ENCODE measurements at regions not wholly inside any gene's neighbourhood (a gene's known extent, or its start where the extent isn't known, plus 50 kb on each side); places are given as distances from the start of the nearest gene placed in this dataset.

DNA sequence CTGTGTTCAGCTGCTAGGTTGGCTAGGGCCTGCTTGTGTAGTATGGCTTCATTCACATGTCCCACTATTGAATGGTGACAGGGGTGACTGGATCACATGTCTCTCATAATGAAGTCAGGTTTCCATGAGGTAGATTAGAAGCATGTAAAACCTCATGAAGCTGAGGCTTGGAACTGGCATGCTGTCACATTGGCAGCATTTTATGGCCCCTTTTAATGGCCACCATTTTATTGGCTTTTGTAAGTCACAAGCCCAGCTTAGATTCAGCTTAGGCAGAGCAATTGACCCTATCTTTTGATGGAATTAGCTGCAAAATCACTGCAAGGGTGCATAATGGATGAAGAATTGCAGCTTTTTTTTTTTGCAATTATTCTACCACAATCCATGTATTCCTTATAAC, 583.5 kb downstream of the MED13L start:
- Histone ChIP-seq H2AFZ (ENCODE audit: low read depth, low read length, poor library complexity, severe bottlenecking) (no peak overlapping the region), H4K20me1 (ENCODE audit: insufficient read depth) (no peaks in the 10 kb centered on the region), H3K4me2 (ENCODE audit: low read length) (no peak overlapping the region), H3K9me3 (ENCODE audit: control insufficient read depth in 1 of 2, insufficient read depth in 1 of 2, low read depth in 1 of 2, low read length in 2 of 2) (no peaks in the 10 kb centered on the region), H3K4me1 (ENCODE audit: control insufficient read depth in 1 of 2, insufficient read depth in 2 of 2, low read length in 2 of 2) (peaks cover 3 to 9% of the 10 kb centered on the region in 2 experiments; a peak in 3 of 4 replicates), H3K36me3 (ENCODE audit: control insufficient read depth in 1 of 2, insufficient read depth in 2 of 2, low read length in 2 of 2) (no peaks in the 10 kb centered on the region), H3K4me3 (replicated peaks in 1 of 2; ENCODE audit: low read depth in 1 of 2, low read length in 2 of 2) (no peak overlapping the region), H3K9me2 (ENCODE audit: insufficient read depth) (no peaks in the 10 kb centered on the region), H3K27me3 (ENCODE audit: insufficient read depth, low read length) (no peaks in the 10 kb centered on the region), H3K27ac (ENCODE audit: low read depth, low read length) (no peak overlapping the region), H3K79me2 (ENCODE audit: insufficient read depth, low read length) (no peaks in the 10 kb centered on the region), H3K9ac (ENCODE audit: low read length) (no peak overlapping the region)
- no peak for ATAC-seq
- BruUV-seq (replicated peaks): no TSS peak
- RAD21 ChIA-PET (ENCODE audit: low non-redundant PET in 1 of 2, low total read pairs in 2 of 2, uncharacterized antibody in 2 of 2, unreplicated experiment in 2 of 2): no interaction called here
- no peak for DNase-seq (ENCODE audit: low read depth, low spot score)
- CTCF ChIA-PET: no interaction called here
- POLR2A ChIA-PET: no interaction called here
- no peak for TF ChIP-seq RAD21 (IDR thresholded peaks at IDR 0.05; ENCODE audit: low read depth)
- no peak for TF ChIP-seq SIN3A (IDR thresholded peaks at IDR 0.05; ENCODE audit: low read depth)
- TF ChIP-seq ZFX (IDR thresholded peaks at IDR 0.05): no peak
- TF ChIP-seq EZH2 (IDR thresholded peaks at IDR 0.05): no peak
- TF ChIP-seq CEBPB (IDR thresholded peaks at IDR 0.05; ENCODE audit: low read depth): no peak
- no peak for TF ChIP-seq YY1 (IDR thresholded peaks at IDR 0.05; ENCODE audit: extremely low read depth, insufficient replicate concordance, low read depth, low read length)
- TF ChIP-seq EGR1 (IDR thresholded peaks at IDR 0.05; ENCODE audit: low read depth): no peak
- intact Hi-C loops (cut with micrococcal nuclease): no loop called here

DNA sequence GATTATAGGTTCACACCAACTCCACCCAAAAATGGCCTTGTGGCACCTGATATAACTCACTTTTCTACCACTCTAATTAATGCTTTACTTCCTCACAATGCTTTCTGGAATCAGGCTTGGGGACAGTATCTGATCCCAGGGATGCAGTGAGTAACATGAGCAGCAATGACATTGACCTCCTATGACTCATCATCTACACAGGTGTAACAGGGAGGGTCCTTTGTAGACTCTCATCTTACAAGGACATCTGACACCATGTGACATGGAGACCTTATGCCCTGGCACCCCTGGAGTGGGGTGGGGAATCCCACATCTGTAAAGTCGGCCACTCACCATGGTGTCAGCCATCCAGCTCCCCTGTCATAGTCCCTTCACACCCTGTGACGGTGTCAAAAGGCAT, 586.4 kb downstream of the MED13L start:
- RAD21 ChIA-PET (ENCODE audit: low non-redundant PET in 1 of 2, low total read pairs in 2 of 2, uncharacterized antibody in 2 of 2, unreplicated experiment in 2 of 2): no interaction called here
- intact Hi-C loops (cut with micrococcal nuclease): no loop called here
- peak; percentile 16 for DNase-seq (ENCODE audit: low read depth, low spot score)
- TF ChIP-seq, protein P1, sequence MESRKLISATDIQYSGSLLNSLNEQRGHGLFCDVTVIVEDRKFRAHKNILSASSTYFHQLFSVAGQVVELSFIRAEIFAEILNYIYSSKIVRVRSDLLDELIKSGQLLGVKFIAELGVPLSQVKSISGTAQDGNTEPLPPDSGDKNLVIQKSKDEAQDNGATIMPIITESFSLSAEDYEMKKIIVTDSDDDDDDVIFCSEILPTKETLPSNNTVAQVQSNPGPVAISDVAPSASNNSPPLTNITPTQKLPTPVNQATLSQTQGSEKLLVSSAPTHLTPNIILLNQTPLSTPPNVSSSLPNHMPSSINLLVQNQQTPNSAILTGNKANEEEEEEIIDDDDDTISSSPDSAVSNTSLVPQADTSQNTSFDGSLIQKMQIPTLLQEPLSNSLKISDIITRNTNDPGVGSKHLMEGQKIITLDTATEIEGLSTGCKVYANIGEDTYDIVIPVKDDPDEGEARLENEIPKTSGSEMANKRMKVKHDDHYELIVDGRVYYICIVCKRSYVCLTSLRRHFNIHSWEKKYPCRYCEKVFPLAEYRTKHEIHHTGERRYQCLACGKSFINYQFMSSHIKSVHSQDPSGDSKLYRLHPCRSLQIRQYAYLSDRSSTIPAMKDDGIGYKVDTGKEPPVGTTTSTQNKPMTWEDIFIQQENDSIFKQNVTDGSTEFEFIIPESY (IDR thresholded peaks at IDR 0.05; ENCODE audit: extremely low read depth, insufficient replicate concordance, low read length): no peak
- TF ChIP-seq EZH2 (IDR thresholded peaks at IDR 0.05) (no peak), TCF7L2 (IDR thresholded peaks at IDR 0.05; ENCODE audit: borderline replicate concordance, extremely low read depth, insufficient read depth, insufficient read length) (peak; percentile 72), EZH2phosphoT487 (IDR thresholded peaks at IDR 0.05; ENCODE audit: borderline replicate concordance) (no peak), JUND (IDR thresholded peaks at IDR 0.05) (peak; percentile 59), CEBPB (IDR thresholded peaks at IDR 0.05; ENCODE audit: low read depth) (peak; percentile 33; the same call in 1 of the 2 replicates), FOSL1 (IDR thresholded peaks at IDR 0.05; ENCODE audit: low read depth) (peak; percentile 63), YY1 (IDR thresholded peaks at IDR 0.05; ENCODE audit: extremely low read depth, insufficient replicate concordance, low read depth, low read length) (no peak), SP1 (IDR thresholded peaks at IDR 0.05; ENCODE audit: low read depth) (peak; percentile 36)
- TF ChIP-seq, protein P2, sequence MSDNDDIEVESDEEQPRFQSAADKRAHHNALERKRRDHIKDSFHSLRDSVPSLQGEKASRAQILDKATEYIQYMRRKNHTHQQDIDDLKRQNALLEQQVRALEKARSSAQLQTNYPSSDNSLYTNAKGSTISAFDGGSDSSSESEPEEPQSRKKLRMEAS (IDR thresholded peaks at IDR 0.05): peak; percentile 45; the same call in 1 of the 2 replicates
- TF ChIP-seq, protein P3, sequence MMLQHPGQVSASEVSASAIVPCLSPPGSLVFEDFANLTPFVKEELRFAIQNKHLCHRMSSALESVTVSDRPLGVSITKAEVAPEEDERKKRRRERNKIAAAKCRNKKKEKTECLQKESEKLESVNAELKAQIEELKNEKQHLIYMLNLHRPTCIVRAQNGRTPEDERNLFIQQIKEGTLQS (IDR thresholded peaks at IDR 0.05): 0 out of 2 replicates have a peak, but pooled peaks have one; percentile 11
- TF ChIP-seq, protein P4, sequence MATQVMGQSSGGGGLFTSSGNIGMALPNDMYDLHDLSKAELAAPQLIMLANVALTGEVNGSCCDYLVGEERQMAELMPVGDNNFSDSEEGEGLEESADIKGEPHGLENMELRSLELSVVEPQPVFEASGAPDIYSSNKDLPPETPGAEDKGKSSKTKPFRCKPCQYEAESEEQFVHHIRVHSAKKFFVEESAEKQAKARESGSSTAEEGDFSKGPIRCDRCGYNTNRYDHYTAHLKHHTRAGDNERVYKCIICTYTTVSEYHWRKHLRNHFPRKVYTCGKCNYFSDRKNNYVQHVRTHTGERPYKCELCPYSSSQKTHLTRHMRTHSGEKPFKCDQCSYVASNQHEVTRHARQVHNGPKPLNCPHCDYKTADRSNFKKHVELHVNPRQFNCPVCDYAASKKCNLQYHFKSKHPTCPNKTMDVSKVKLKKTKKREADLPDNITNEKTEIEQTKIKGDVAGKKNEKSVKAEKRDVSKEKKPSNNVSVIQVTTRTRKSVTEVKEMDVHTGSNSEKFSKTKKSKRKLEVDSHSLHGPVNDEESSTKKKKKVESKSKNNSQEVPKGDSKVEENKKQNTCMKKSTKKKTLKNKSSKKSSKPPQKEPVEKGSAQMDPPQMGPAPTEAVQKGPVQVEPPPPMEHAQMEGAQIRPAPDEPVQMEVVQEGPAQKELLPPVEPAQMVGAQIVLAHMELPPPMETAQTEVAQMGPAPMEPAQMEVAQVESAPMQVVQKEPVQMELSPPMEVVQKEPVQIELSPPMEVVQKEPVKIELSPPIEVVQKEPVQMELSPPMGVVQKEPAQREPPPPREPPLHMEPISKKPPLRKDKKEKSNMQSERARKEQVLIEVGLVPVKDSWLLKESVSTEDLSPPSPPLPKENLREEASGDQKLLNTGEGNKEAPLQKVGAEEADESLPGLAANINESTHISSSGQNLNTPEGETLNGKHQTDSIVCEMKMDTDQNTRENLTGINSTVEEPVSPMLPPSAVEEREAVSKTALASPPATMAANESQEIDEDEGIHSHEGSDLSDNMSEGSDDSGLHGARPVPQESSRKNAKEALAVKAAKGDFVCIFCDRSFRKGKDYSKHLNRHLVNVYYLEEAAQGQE (IDR thresholded peaks at IDR 0.05; ENCODE audit: low read depth): no peak

More for the DNA sequence above, 586.4 kb downstream of the MED13L start:
- Histone ChIP-seq H3K79me2 (ENCODE audit: insufficient read depth, low read length) (no peaks in the 10 kb centered on the region), H3K9me3 (ENCODE audit: control insufficient read depth in 1 of 2, insufficient read depth in 1 of 2, low read depth in 1 of 2, low read length in 2 of 2) (no peaks in the 10 kb centered on the region), H2AFZ (ENCODE audit: low read depth, low read length, poor library complexity, severe bottlenecking) (no peak overlapping the region), H3K27me3 (ENCODE audit: insufficient read depth, low read length) (no peaks in the 10 kb centered on the region), H3K27ac (ENCODE audit: low read depth, low read length) (no peak overlapping the region), H3K9ac (ENCODE audit: low read length) (no peak overlapping the region), H4K20me1 (ENCODE audit: insufficient read depth) (no peaks in the 10 kb centered on the region), H3K9me2 (ENCODE audit: insufficient read depth) (no peaks in the 10 kb centered on the region), H3K4me3 (replicated peaks in 1 of 2; ENCODE audit: low read depth in 1 of 2, low read length in 2 of 2) (no peak overlapping the region), H3K4me1 (ENCODE audit: control insufficient read depth in 1 of 2, insufficient read depth in 2 of 2, low read length in 2 of 2) (peaks cover 3 to 9% of the 10 kb centered on the region in 2 experiments; a peak in 3 of 4 replicates), H3K4me2 (ENCODE audit: low read length) (no peak overlapping the region), H3K36me3 (ENCODE audit: control insufficient read depth in 1 of 2, insufficient read depth in 2 of 2, low read length in 2 of 2) (no peaks in the 10 kb centered on the region)
- ATAC-seq: peak; percentile 76
- ChIA-PET POLR2A (no interaction called here), CTCF (no interaction called here)
- BruUV-seq (replicated peaks): no TSS peak

All from HCT116 (cell line).